ENCODE measurements at regions not wholly inside any gene's neighbourhood (a gene's known extent, or its start where the extent isn't known, plus 50 kb on each side); places are given as distances from the start of the nearest gene placed in this dataset.

GRCh38 chr15:35931799-35932341 is 385.9 kb upstream of the DPH6 start:
- RAD21 ChIA-PET (ENCODE audit: unreplicated experiment): no interaction called here
- H3K4me2 ChIP-seq (ENCODE audit: control insufficient read depth, insufficient read depth): no peak overlapping the region
- H3K4me3 ChIP-seq: no peak overlapping the region
- H2AFZ ChIP-seq (ENCODE audit: control insufficient read depth, low read depth, low read length): no peak overlapping the region
- WGBS (ENCODE audit: insufficient coverage, insufficient replicate concordance, low lambda C conversion rate, missing lambda C conversion rate): 77% methylated on average over 2 of the region's 2 CpGs
- SMC1A ChIA-PET (ENCODE audit: uncharacterized antibody, unreplicated experiment): no interaction called here
- H3K36me3 ChIP-seq (ENCODE audit: control insufficient read depth in 2 of 2, insufficient read depth in 2 of 2, low read length in 1 of 2): no peaks in the 10 kb centered on the region
- DNase-seq (ENCODE audit: low read depth, low spot score) (no peak), ATAC-seq (no peak), FAIRE-seq (no peak)
- H3K27ac ChIP-seq (ENCODE audit: control insufficient read depth, insufficient read depth): no peak overlapping the region
- TF ChIP-seq RAD51 (IDR thresholded peaks at IDR 0.05): no peak
- no peak for TF ChIP-seq NR2F1 (conservative IDR thresholded peaks at IDR 0.05)
- no peak for TF ChIP-seq GATAD2B (conservative IDR thresholded peaks at IDR 0.05; ENCODE audit: low read depth)
- TF ChIP-seq IKZF1 (conservative IDR thresholded peaks at IDR 0.05): no peak
- no peak for TF ChIP-seq ZNF274 (IDR thresholded peaks at IDR 0.05; ENCODE audit: insufficient read depth, insufficient read length)
- no peak for TF ChIP-seq CBX5 (IDR thresholded peaks at IDR 0.05; ENCODE audit: low read depth)
- TF ChIP-seq CTCF (IDR thresholded peaks at IDR 0.05 in 2 of 3, conservative IDR thresholded peaks at IDR 0.05 in 1 of 3; ENCODE audit: control insufficient read depth in 2 of 3, extremely low read depth in 1 of 3, insufficient read depth in 1 of 3, low read depth in 3 of 3, low read length in 3 of 3): no peak
- TF ChIP-seq SREBF1 (IDR thresholded peaks at IDR 0.05; ENCODE audit: low read length): no peak
- TF ChIP-seq CREM (IDR thresholded peaks at IDR 0.05; ENCODE audit: low read depth): no peak
- TF ChIP-seq MLLT1 (IDR thresholded peaks at IDR 0.05): no peak
- no peak for TF ChIP-seq ZNF207 (IDR thresholded peaks at IDR 0.05; ENCODE audit: borderline replicate concordance)
- H3K27me3 ChIP-seq (replicated peaks in 1 of 2; ENCODE audit: control insufficient read depth in 2 of 2, insufficient read depth in 2 of 2, low read length in 1 of 2): no peaks in the 10 kb centered on the region
- POLR2A ChIA-PET: no interaction called here
- no peak overlapping the region for H3K9ac ChIP-seq (ENCODE audit: control insufficient read depth, insufficient read depth, low read length)
- CTCF ChIA-PET: no interaction called here
- intact Hi-C loops (cut with micrococcal nuclease; ENCODE audit: unreplicated experiment) (no loop called here), in situ Hi-C loops (cut with MboI) (no loop called here)
- no peaks in the 10 kb centered on the region for H3K9me3 ChIP-seq (replicated peaks; ENCODE audit: control insufficient read depth, insufficient read depth, low read length)
- BruUV-seq (replicated peaks): no TSS peak
- peaks cover 13% of the 10 kb centered on the region for H3K4me1 ChIP-seq (ENCODE audit: control insufficient read depth, insufficient read depth, low read length)
- no peaks in the 10 kb centered on the region for H4K20me1 ChIP-seq (ENCODE audit: control insufficient read depth, insufficient read depth)
- H3K79me2 ChIP-seq (ENCODE audit: control insufficient read depth, insufficient read depth, low read length): no peaks in the 10 kb centered on the region

All from GM12878 (cell line).